OCI-LY3 (cell line): ENCODE measurements at regions not wholly inside any gene's neighbourhood (a gene's known extent, or its start where the extent isn't known, plus 50 kb on each side); places are given as distances from the start of the nearest gene placed in this dataset.

Experiments
- H2AFZ ChIP-seq: fragments of 200-600, 300-600 bp; shearing (Covaris generic); 2 replicates; pipeline ENCODE4 v1.6.0; 2014; ENCODE audit warnings: antibody characterized with exemption, low read depth, low read length
- H3K27ac ChIP-seq: fragments of 200-600, 300-600 bp; sonication (generic); 2 replicates; pipeline ENCODE4 v1.5.1; 2014; ENCODE audit warnings: mild to moderate bottlenecking, low read length, moderate library complexity, mixed read lengths
- H3K27me3 ChIP-seq: fragments of 200-600, 300-600 bp; sonication (generic); 2 replicates; pipeline ENCODE4 v1.6.1; 2014; ENCODE audit warnings: low read depth, low read length, mixed read lengths
- H3K36me3 ChIP-seq: fragments of 200-600, 300-600 bp; sonication (generic); replicated peaks from 2 replicates; pipeline ENCODE3; 2014; ENCODE audit warnings: low read depth, low read length, mixed read lengths
- H3K4me1 ChIP-seq: fragments of 300-600, 200-600 bp; sonication (generic); 2 replicates; pipeline ENCODE4 v1.6.1; 2014; ENCODE audit warnings: low read length, mixed read lengths
- H3K4me2 ChIP-seq: fragments of 200-600, 300-600 bp; sonication (generic); 2 replicates; pipeline ENCODE4 v1.6.1; 2014; ENCODE audit warnings: low read length, mixed read lengths
- H3K4me3 ChIP-seq: fragments of 300-600, 200-600 bp; sonication (generic); 2 replicates; pipeline ENCODE4 v1.5.1; 2014; ENCODE audit warnings: antibody characterized with exemption, mild to moderate bottlenecking, low read length, moderate library complexity
- H3K79me2 ChIP-seq: fragments of 300-600, 200-600 bp; shearing (Covaris generic); 2 replicates; pipeline ENCODE4 v1.6.1; 2014; ENCODE audit warnings: mild to moderate bottlenecking, low read length, mixed read lengths
- H3K9ac ChIP-seq: fragments of 300-600, 200-600 bp; shearing (Covaris generic); 2 replicates; pipeline ENCODE4 v1.6.0; 2014; ENCODE audit warnings: mild to moderate bottlenecking, low read length, moderate library complexity
- H3K9me3 ChIP-seq: fragments of 200-600, 300-600 bp; shearing (Covaris generic); 2 replicates; pipeline ENCODE4 v1.6.1; 2014; ENCODE audit warnings: low read length, mixed read lengths; ENCODE audit not compliant: insufficient read depth
- H4K20me1 ChIP-seq: fragments of 200-600, 300-600 bp; sonication (generic); 2 replicates; pipeline ENCODE4 v1.6.1; 2016; ENCODE audit warnings: low read length, mixed read lengths; ENCODE audit not compliant: insufficient read depth
- CTCF ChIP-seq: fragments of 200-600, 300-600 bp; sonication (generic); IDR thresholded peaks from 2 replicates; pipeline ENCODE4 v1.5.1; 2014; ENCODE audit warnings: antibody characterized with exemption, low read length, low read depth
- EZH2phosphoT487 ChIP-seq: fragments of 200-600 bp; shearing (Covaris generic); IDR thresholded peaks from 2 replicates; pipeline ENCODE4 v1.6.1; 2018; ENCODE audit warnings: antibody characterized with exemption, mixed run types, low read depth

- no peak for TF ChIP-seq CTCF
- no peak for TF ChIP-seq EZH2phosphoT487
- Histone ChIP-seq H3K4me3 (no peak overlapping the region), H3K27ac (no peak overlapping the region), H3K9me3 (peaks cover 15% of the 10 kb centered on the region), H3K27me3 (no peaks in the 10 kb centered on the region), H3K79me2 (no peaks in the 10 kb centered on the region), H2AFZ (no peak overlapping the region), H3K36me3 (no peaks in the 10 kb centered on the region), H3K4me1 (no peaks in the 10 kb centered on the region), H3K9ac (no peak overlapping the region), H3K4me2 (no peak overlapping the region), H4K20me1 (no peaks in the 10 kb centered on the region)
Observed at GRCh38 chr11:69386594-69387408, 92.8 kb downstream of the MYEOV start.

- Histone ChIP-seq H3K36me3 (no peaks in the 10 kb centered on the region), H3K79me2 (no peaks in the 10 kb centered on the region), H3K9me3 (peaks cover 15% of the 10 kb centered on the region), H3K9ac (no peak overlapping the region), H3K4me1 (no peaks in the 10 kb centered on the region), H3K27me3 (no peaks in the 10 kb centered on the region), H3K27ac (no peak overlapping the region), H3K4me3 (no peak overlapping the region), H2AFZ (no peak overlapping the region), H4K20me1 (no peaks in the 10 kb centered on the region), H3K4me2 (no peak overlapping the region)
- TF ChIP-seq CTCF (no peak), EZH2phosphoT487 (no peak)
Observed at GRCh38 chr11:69387409-69387885, 93.5 kb downstream of the MYEOV start.

GRCh38 chr11:69388210-69388609, 93.3 kb upstream of the LINC01488 start:
- TF ChIP-seq CTCF (no peak), EZH2phosphoT487 (no peak)
- H3K4me3 ChIP-seq: no peak overlapping the region

GRCh38 chr11:69388661-69389060, 92.8 kb upstream of the LINC01488 start:
- Histone ChIP-seq H4K20me1 (no peaks in the 10 kb centered on the region), H3K79me2 (no peaks in the 10 kb centered on the region), H3K36me3 (no peaks in the 10 kb centered on the region), H2AFZ (no peak overlapping the region), H3K4me2 (no peak overlapping the region), H3K9ac (no peak overlapping the region), H3K4me3 (no peak overlapping the region), H3K9me3 (peaks cover 15% of the 10 kb centered on the region), H3K4me1 (no peaks in the 10 kb centered on the region), H3K27me3 (0 out of 2 replicates have a peak, but pooled peaks cover 3% of the 10 kb centered on the region), H3K27ac (no peak overlapping the region)
- TF ChIP-seq CTCF (no peak), EZH2phosphoT487 (no peak)

More at GRCh38 chr11:69388210-69388609, 93.3 kb upstream of the LINC01488 start:
- Histone ChIP-seq H3K36me3 (no peaks in the 10 kb centered on the region), H3K4me2 (no peak overlapping the region), H3K27me3 (0 out of 2 replicates have a peak, but pooled peaks cover 3% of the 10 kb centered on the region), H3K4me1 (no peaks in the 10 kb centered on the region), H2AFZ (no peak overlapping the region), H3K9ac (no peak overlapping the region), H3K9me3 (peaks cover 15% of the 10 kb centered on the region), H3K79me2 (no peaks in the 10 kb centered on the region), H4K20me1 (no peaks in the 10 kb centered on the region), H3K27ac (no peak overlapping the region)
